ENCODE measurements at regions not wholly inside any gene's neighbourhood (a gene's known extent, or its start where the extent isn't known, plus 50 kb on each side); places are given as distances from the start of the nearest gene placed in this dataset.

GRCh38 chr10:78277314-78278057 lies 243.8 kb downstream of the RPS24 start:
- no peak for FAIRE-seq

GRCh38 chr10:78278058-78278404 lies 244.4 kb downstream of the RPS24 start:
- no peak for FAIRE-seq

- no peak for FAIRE-seq
Measured at GRCh38 chr10:78279756-78280155, 246.1 kb downstream of the RPS24 start.

GRCh38 chr10:78280604-78281003 lies 246.9 kb downstream of the RPS24 start:
- no peak for FAIRE-seq

- no peak for FAIRE-seq
Measured at GRCh38 chr10:78281627-78282026, 248.0 kb downstream of the RPS24 start.

- FAIRE-seq = no peak
Measured at GRCh38 chr10:78283069-78283682, 249.5 kb downstream of the RPS24 start.

- FAIRE-seq = no peak
Measured at GRCh38 chr10:78284381-78284780, 250.7 kb downstream of the RPS24 start.

GRCh38 chr10:78285226-78285625 lies 251.6 kb downstream of the RPS24 start:
- FAIRE-seq = no peak

GRCh38 chr10:78286186-78286585 lies 252.5 kb downstream of the RPS24 start:
- FAIRE-seq = no peak

- FAIRE-seq = no peak
Measured at GRCh38 chr10:78286668-78287067, 253.0 kb downstream of the RPS24 start.

- no peak for FAIRE-seq
Measured at GRCh38 chr10:78287618-78288017, 254.0 kb downstream of the RPS24 start.

- no peak for FAIRE-seq
Measured at GRCh38 chr10:78288663-78289062, 255.0 kb downstream of the RPS24 start.

GRCh38 chr10:78290131-78290750 lies 256.6 kb downstream of the RPS24 start:
- no peak for FAIRE-seq

- FAIRE-seq = no peak
Measured at GRCh38 chr10:78291722-78292121, 258.1 kb downstream of the RPS24 start.

GRCh38 chr10:78292250-78292981 lies 258.8 kb downstream of the RPS24 start:
- FAIRE-seq = no peak

- FAIRE-seq = no peak
Measured at GRCh38 chr10:78292982-78293865, 259.6 kb downstream of the RPS24 start.

GRCh38 chr10:78295242-78295641 lies 261.6 kb downstream of the RPS24 start:
- no peak for FAIRE-seq

- FAIRE-seq = no peak
Measured at GRCh38 chr10:78296785-78297184, 263.1 kb downstream of the RPS24 start.

GRCh38 chr10:78297997-78298396 lies 264.3 kb downstream of the RPS24 start:
- FAIRE-seq = no peak

GRCh38 chr10:78298835-78299234 lies 265.2 kb downstream of the RPS24 start:
- no peak for FAIRE-seq

GRCh38 chr10:78299851-78300468 lies 266.3 kb downstream of the RPS24 start:
- no peak for FAIRE-seq

- no peak for FAIRE-seq
Measured at GRCh38 chr10:78300526-78300925, 266.9 kb downstream of the RPS24 start.

Data from endometrium (tissue), 2 donors.